ENCODE measurements at regions not wholly inside any gene's neighbourhood (a gene's known extent, or its start where the extent isn't known, plus 50 kb on each side); places are given as distances from the start of the nearest gene placed in this dataset.

GRCh38 chr4:178470996-178471784, 1029.0 kb upstream of the AGA start:
- Histone ChIP-seq H3K9me1 (ENCODE audit: insufficient read depth, low read length) (no peaks in the 10 kb centered on the region), H3K4ac (ENCODE audit: low read depth, low read length) (no peak overlapping the region), H3K23ac (ENCODE audit: low read depth, low read length) (no peak overlapping the region), H2BK15ac (ENCODE audit: low read depth, low read length) (no peak overlapping the region), H3K9me3 (ENCODE audit: control insufficient read depth, insufficient read depth, low read length) (no peaks in the 10 kb centered on the region), H3K56ac (ENCODE audit: extremely low read depth, insufficient read depth, low read length) (no peak overlapping the region), H3K27me3 (ENCODE audit: control insufficient read depth, insufficient read depth, low read length) (no peaks in the 10 kb centered on the region), H2AK9ac (replicated peaks; ENCODE audit: low read depth, low read length, poor library complexity) (no peak overlapping the region), H4K8ac (ENCODE audit: low read depth in 2 of 2, low read length in 2 of 2) (no peak overlapping the region), H4K91ac (ENCODE audit: insufficient read depth, low read depth, low read length) (no peak overlapping the region), H3K9ac (ENCODE audit: low read depth, low read length) (no peak overlapping the region), H3K36me3 (ENCODE audit: control insufficient read depth, insufficient read depth, low read length) (no peaks in the 10 kb centered on the region), H2AK5ac (ENCODE audit: low read depth, low read length) (no peak overlapping the region), H2BK120ac (ENCODE audit: low read depth, low read length) (no peak overlapping the region), H2BK5ac (ENCODE audit: low read depth, low read length, poor library complexity, severe bottlenecking) (no peak overlapping the region), H4K20me1 (ENCODE audit: insufficient read depth, low read length) (no peaks in the 10 kb centered on the region), H2BK20ac (ENCODE audit: low read depth, low read length) (no peak overlapping the region), H4K5ac (ENCODE audit: low read depth, low read length) (no peak overlapping the region), H3K18ac (ENCODE audit: low read depth, low read length) (no peak overlapping the region), H3K27ac (ENCODE audit: insufficient read depth, low read length) (no peak overlapping the region), H3K4me3 (ENCODE audit: insufficient read depth, low read depth, low read length) (no peak overlapping the region), H3K4me1 (ENCODE audit: control insufficient read depth, insufficient read depth, low read length) (no peaks in the 10 kb centered on the region), H2AFZ (replicated peaks; ENCODE audit: low read length, poor library complexity) (no peak overlapping the region), H3K4me2 (ENCODE audit: low read depth, low read length) (no peak overlapping the region), H3K79me1 (ENCODE audit: low read depth in 1 of 2, low read length in 2 of 2) (no peaks in the 10 kb centered on the region), H3K14ac (replicated peaks; ENCODE audit: low read depth, low read length) (no peak overlapping the region)
- BruUV-seq (replicated peaks): no TSS peak
- intact Hi-C loops (cut with micrococcal nuclease): no loop called here
- WGBS, 2 experiments (ENCODE audit: extremely low coverage in 2 of 2, insufficient read length in 1 of 2): no CpG with 5 or more reads among the region's 4 CpGs
- ATAC-seq (ENCODE audit: low read depth) (no peak), DNase-seq (no peak)
- CTCF ChIA-PET: no interaction called here
- TF ChIP-seq RCOR1 (IDR thresholded peaks at IDR 0.05; ENCODE audit: insufficient replicate concordance, low read length): no peak
- TF ChIP-seq CEBPB (IDR thresholded peaks at IDR 0.05; ENCODE audit: low read depth, low read length): peak; percentile 17; the same call in 1 of the 2 replicates
- POLR2A ChIA-PET (ENCODE audit: unreplicated experiment): no interaction called here
- dilution Hi-C loops (cut with HindIII; ENCODE audit: low sequenced_read_pairs, unreplicated experiment): no loop called here
- in situ Hi-C loops (cut with MboI; ENCODE audit: low sequenced_read_pairs): no loop called here

All from IMR-90 (cell line).